ENCODE measurements at regions not wholly inside any gene's neighbourhood (a gene's known extent, or its start where the extent isn't known, plus 50 kb on each side); places are given as distances from the start of the nearest gene placed in this dataset.

- TF ChIP-seq CTCF (IDR thresholded peaks at IDR 0.05; ENCODE audit: borderline replicate concordance, extremely low read depth, low read length, poor library complexity, severe bottlenecking) (no peak), EZH2 (IDR thresholded peaks at IDR 0.05; ENCODE audit: borderline replicate concordance, low read depth, low read length, severe bottlenecking) (no peak)
Observed at GRCh38 chr14:104357689-104358527, 219.5 kb downstream of the KIF26A start.
